DLD1 (cell line): ENCODE measurements at regions not wholly inside any gene's neighbourhood (a gene's known extent, or its start where the extent isn't known, plus 50 kb on each side); places are given as distances from the start of the nearest gene placed in this dataset.
"Not testable (repeated sequence)": the region's sequence is repeated elsewhere in the genome, so short reads cannot be mapped to it uniquely, and the experiment has no call there.

Experiments
- in situ Hi-C: cut with HindIII; loops from 2 replicates; pipeline ENCODE4 v1.10.0; 2017; ENCODE audit warnings: low sequenced_read_pairs

DNA sequence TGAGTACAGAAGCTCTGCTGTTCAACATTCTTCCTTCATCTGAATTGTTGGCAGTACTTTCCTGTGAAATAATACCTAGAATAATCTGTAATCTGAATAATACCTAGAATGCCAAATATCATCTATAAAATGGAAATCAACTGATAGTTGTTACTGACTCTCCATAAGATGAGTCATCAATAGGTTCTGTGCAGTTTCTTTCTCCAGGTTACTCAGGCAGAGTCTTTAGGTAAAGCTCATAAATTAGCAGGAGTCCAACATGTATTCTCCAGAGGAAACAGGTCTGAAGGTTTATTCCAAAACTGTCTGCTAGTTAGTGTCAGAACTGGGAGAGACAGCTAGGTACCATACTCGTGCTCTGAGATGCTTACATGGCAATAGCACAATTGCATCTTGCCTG is 282.0 kb upstream of the MAP2 start:
- in situ Hi-C loops, result no loop called here

DNA sequence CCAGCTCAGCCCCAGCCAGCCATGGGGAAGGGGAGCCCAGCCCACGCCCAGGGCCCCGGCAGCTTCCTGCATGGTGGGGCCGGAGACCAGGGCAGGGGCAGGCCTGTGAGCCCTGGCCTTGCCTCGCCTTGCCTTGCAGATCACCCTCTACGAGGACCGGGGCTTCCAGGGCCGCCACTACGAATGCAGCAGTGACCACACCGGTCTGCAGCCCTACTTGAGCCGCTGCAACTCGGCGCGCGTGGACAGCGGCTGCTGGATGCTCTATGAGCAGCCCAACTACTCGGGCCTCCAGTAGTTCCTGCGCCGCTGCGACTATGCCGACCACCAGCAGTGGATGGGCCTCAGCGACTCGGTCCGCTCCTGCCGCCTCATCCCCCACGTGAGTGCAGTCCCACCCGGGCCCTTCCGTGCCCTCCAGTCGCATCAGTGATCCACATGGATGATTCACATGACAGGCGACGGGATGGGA is 278.6 kb upstream of the MAP2 start:
- in situ Hi-C loops, result not testable (repeated sequence)

GRCh38 chr2:209145941-209146681 is 277.7 kb upstream of the MAP2 start:
- in situ Hi-C loops, result no loop called here

GRCh38 chr2:209146682-209147320 is 277.0 kb upstream of the MAP2 start:
- in situ Hi-C loops, result no loop called here

GRCh38 chr2:209147981-209148380 is 275.9 kb upstream of the MAP2 start:
- in situ Hi-C loops, result no loop called here

DNA sequence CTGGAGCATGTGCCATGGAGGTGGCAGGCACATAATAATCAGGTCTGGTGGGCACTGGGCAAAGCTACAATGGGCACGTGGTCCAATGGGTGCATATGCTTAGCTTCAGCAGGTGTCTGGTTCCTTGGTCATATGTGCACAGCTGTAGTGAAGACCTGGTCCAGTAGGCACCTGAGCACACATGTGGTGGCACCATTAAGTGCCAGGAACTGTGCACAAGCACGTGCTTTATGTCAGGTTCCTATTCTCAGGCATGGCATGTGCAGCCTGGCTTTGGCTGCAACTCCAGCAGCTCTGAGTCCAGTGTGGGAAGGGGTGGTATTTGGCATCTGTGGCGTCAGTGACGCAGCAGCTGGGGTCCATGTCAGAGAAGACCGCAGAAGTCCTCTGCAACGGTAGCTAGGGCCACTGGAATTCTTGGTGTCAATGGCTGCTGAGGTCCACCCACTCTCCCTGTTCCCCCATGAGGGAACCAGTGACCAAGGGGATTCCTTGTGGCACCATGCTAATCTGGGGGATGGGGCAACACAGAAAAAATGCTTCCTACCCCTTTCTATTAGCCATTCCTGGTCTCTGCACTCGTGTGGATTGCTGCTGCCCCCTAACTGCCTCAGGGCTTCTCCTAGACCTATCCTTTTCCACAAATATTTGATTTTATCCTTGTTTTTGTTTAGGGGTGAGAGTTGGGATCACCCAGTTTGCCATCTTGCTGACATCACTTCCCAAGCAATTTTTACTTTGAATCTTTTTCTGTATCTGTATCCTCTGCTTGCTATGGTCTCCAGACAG is 262.9 kb upstream of the MAP2 start:
- in situ Hi-C loops, result no loop called here

GRCh38 chr2:209162129-209162528 is 261.7 kb upstream of the MAP2 start:
- in situ Hi-C loops, result no loop called here

- in situ Hi-C loops, result no loop called here
Measured at GRCh38 chr2:209181984-209182383, 241.9 kb upstream of the MAP2 start.

GRCh38 chr2:209186886-209187285 is 237.0 kb upstream of the MAP2 start:
- in situ Hi-C loops, result not testable (repeated sequence)

- in situ Hi-C loops, result no loop called here
Measured at GRCh38 chr2:209189893-209190292, 234.0 kb upstream of the MAP2 start.

GRCh38 chr2:209191139-209191538 is 232.7 kb upstream of the MAP2 start:
- in situ Hi-C loops, result no loop called here

DNA sequence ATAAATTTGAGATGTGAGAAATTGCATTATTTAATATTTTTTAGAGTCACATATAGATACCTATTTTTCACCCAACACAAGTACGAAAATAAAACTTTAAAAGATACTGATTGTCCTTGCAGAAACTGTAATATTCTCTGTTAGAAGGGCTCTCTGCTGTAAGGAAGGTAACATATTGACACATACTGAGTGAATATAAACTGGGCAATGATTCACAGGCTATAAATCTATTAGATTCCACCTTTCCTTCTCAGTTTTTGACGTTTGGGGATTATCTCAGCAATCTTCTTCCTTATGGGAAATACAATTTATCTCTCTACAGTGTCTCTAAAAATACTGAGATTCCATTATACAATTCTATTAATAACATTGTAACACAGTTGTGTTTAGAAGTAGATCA is 229.1 kb upstream of the MAP2 start:
- in situ Hi-C loops, result no loop called here

DNA sequence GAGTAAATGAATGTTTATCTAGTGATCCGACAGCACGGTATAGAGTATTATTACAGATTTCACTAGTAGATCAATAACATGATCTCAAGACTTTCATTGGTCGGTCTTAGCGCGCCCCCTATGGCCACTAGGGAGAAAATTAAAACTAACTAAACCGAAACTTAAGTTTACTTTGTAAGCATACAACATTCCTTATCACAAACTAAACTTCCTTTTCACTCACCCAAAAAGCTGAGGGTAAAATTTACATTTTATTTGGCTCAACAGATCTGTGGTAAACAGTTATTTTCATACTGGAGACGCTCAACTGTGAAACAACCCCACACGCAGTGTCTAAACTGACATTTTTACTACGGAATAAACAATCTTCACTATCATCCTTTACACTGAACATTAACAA is 215.6 kb upstream of the MAP2 start:
- in situ Hi-C loops, result no loop called here

DNA sequence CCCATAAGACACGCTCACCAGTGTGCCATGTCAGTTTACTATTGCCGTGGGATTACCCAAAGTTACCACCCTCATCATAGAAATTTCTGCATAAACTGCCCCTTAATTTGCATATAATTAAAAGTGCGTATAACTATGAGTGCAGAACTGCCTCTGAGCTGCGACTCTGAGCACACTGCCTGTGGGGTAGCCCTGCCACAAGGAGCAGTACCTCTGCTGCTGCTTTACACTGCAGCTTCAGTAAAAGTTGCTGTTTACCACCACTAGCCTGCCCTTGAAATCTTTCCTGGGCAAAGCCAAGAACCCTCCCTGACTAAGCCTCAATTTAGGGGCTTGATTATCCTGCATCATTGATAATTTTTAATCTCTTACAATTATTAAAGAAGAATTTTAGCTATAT is 213.9 kb upstream of the MAP2 start:
- in situ Hi-C loops, result no loop called here

DNA sequence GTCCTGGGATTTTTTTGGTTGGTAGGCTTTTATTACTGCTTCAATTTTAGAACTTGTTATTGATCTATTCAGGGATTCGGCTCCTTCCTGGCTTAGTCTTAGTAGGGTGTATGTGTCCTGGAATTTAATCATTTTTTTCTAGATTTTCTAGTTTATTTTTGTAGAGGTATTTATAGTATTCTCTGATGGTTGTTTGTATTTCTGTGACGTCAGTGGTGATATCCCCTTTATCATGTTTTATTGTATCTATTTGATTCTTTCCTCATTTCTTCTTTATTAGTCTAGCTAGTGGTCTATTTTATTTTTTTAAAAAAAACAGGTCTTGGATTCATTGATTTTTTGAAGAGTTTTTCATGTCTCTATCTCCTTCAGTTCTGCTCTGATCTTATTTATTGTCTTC is 193.3 kb upstream of the MAP2 start:
- in situ Hi-C loops, result no loop called here

GRCh38 chr2:209236377-209236776 is 187.5 kb upstream of the MAP2 start:
- in situ Hi-C loops, result no loop called here

DNA sequence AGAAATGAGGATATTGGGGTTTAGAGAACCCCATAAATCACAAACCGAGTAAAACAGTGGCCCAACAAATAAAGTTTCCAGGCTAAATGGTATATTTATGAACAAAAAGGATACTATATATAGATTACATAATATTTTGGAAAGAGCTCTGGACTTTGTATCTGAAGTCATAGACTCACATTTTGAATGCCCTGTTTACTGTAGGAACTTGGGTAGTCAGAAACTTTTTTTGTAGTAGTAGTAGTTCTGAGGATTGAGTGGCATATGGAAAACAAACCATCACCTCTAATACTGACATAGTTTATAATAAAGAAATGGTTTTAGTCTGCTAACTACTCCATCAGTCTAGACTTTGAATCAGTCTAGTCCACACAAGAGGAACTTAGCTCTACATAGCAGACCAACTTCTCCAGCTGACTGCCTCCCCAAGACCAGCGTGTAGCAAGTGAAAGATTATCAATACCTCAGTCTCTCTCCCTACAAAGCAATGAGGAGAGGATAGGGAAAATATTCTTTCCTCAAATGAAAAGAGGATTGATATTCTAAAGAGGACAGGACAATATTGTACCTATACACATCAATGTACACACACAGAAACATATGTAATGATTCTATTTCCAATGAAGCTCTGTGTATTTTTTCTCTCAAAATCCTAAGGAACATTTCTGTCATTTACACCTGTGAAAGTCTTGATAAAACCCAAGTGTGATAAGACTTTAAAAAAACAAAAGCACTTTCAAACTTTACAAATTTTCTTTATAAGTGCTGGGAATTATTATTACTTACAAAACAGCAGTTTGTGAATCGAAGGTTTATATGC is 184.9 kb upstream of the MAP2 start:
- in situ Hi-C loops, result no loop called here

GRCh38 chr2:209239585-209239938 is 184.3 kb upstream of the MAP2 start:
- in situ Hi-C loops, result no loop called here

GRCh38 chr2:209240204-209240603 is 183.6 kb upstream of the MAP2 start:
- in situ Hi-C loops, result no loop called here

DNA sequence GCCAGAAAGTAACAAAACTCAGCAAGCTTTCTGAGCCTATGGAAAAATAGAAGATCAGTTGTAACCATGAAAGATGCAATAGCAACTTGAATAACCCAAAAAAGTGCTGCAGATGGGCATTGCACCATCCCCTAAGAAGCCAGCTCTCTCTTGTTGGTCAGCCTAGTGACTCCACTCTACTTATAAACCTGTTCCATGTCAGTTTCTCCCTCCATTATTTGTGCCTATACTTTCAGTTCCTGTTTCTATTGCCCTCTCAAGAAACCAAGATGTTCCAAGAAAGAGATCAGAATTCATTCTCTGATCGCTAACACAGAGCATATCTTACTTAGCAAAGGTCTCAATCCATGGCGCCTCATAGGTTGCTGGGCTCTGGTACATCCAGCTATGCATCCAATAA is 170.3 kb upstream of the MAP2 start:
- in situ Hi-C loops, result no loop called here

- in situ Hi-C loops, result no loop called here
Measured at GRCh38 chr2:209259767-209260166, 164.1 kb upstream of the MAP2 start.
